ENCODE measurements at regions not wholly inside any gene's neighbourhood (a gene's known extent, or its start where the extent isn't known, plus 50 kb on each side); places are given as distances from the start of the nearest gene placed in this dataset.

DNA sequence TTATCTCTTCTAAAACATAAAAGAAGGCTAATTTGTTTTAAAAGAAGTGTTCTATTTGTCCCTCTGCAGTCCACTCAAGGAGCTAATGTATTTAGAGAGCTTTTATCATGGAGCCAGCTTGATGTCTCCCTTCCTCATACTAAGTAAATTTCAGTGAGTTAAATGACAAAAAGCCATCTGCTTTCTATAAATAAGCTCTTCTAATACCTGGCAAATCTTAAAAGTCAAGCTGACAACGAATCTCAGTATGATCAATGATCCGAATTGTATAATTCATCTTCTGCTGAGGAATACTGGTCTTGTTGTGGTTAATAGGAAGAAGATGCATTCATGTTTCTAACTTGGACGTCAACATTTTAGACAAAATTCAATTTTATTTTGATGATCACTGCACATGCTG is 1390.7 kb downstream of the CDH8 start:
- TF ChIP-seq, protein P1, sequence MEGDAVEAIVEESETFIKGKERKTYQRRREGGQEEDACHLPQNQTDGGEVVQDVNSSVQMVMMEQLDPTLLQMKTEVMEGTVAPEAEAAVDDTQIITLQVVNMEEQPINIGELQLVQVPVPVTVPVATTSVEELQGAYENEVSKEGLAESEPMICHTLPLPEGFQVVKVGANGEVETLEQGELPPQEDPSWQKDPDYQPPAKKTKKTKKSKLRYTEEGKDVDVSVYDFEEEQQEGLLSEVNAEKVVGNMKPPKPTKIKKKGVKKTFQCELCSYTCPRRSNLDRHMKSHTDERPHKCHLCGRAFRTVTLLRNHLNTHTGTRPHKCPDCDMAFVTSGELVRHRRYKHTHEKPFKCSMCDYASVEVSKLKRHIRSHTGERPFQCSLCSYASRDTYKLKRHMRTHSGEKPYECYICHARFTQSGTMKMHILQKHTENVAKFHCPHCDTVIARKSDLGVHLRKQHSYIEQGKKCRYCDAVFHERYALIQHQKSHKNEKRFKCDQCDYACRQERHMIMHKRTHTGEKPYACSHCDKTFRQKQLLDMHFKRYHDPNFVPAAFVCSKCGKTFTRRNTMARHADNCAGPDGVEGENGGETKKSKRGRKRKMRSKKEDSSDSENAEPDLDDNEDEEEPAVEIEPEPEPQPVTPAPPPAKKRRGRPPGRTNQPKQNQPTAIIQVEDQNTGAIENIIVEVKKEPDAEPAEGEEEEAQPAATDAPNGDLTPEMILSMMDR (conservative IDR thresholded peaks at IDR 0.05; ENCODE audit: low read depth, low read length), result no peak
- TF ChIP-seq EZH2phosphoT487 (IDR thresholded peaks at IDR 0.05; ENCODE audit: borderline replicate concordance, low read length), result no peak

Data from PC-3 (cell line).